Prostate gland (tissue), 2 donors: ENCODE measurements at regions not wholly inside any gene's neighbourhood (a gene's known extent, or its start where the extent isn't known, plus 50 kb on each side); places are given as distances from the start of the nearest gene placed in this dataset.

Experiments
- DNase-seq: peaks from one replicate; pipeline ENCODE4 v3.0.0-alpha.2; 2019; ENCODE audit warnings: low spot score
- H3K27ac ChIP-seq, 2 donors: fragments of 200-600 bp; sonication (generic); 2 replicates each; pipeline ENCODE4 v1.5.1; 2017 to 2019
- H3K27me3 ChIP-seq: fragments of 200-600 bp; sonication (generic); replicated peaks from 2 replicates; pipeline ENCODE4 v1.5.1; 2019; ENCODE audit not compliant: insufficient read depth
- H3K36me3 ChIP-seq, 2 donors: fragments of 200-600 bp; sonication (generic); 1 replicate in 1 of 2; 2 replicates in 1 of 2; pipeline versions ENCODE4 v1.5.1 to v1.8.1; 2017 to 2019
- H3K4me1 ChIP-seq: fragments of 200-600 bp; sonication (generic); replicated peaks from 2 replicates; pipeline ENCODE4 v1.5.1; 2019
- H3K4me3 ChIP-seq, 2 donors: fragments of 200-600 bp; sonication (generic); 2 replicates each; pipeline ENCODE4 v1.5.1; 2017 to 2019
- H3K9me3 ChIP-seq: fragments of 200-600 bp; sonication (generic); 2 replicates; pipeline ENCODE4 v1.5.1; 2017
- CTCF ChIP-seq, 4 experiments: fragments of 200-600 bp in 2 of 4; fragments of 450-650 bp in 2 of 4; sonication (generic) in 2 of 4; IDR thresholded peaks; 1 replicate in 3 of 4; 2 replicates in 1 of 4; pipeline ENCODE4 v1.5.1; 2016 to 2019; ENCODE audit warnings: antibody characterized with exemption in 4 of 4, mild to moderate bottlenecking in 2 of 4, moderate library complexity in 2 of 4
- POLR2A ChIP-seq: fragments of 450-650 bp; IDR thresholded peaks from one replicate; pipeline ENCODE4 v1.6.1; 2016; ENCODE audit warnings: antibody characterized with exemption, mild to moderate bottlenecking
- POLR2AphosphoS5 ChIP-seq: sonication (generic); formaldehyde crosslinking; IDR thresholded peaks from one replicate; pipeline ENCODE4 v1.6.1; 2017; ENCODE audit warnings: antibody characterized with exemption
- WGBS: methylation state at CpG from one replicate; pipeline ENCODE4 v1.1.5; 2018; 5-methylcytosine and 5-hydroxymethylcytosine counted together
- intact Hi-C: fragments of 100-400 bp; cut with DNase I; formaldehyde crosslinking; loops from one replicate; pipeline ENCODE4 v1.14.2; 2022

GRCh38 chr18:4549164-4549872, 94.2 kb upstream of the DLGAP1 start:
- Histone ChIP-seq H3K27ac (no peak overlapping the region), H3K4me1 (no peaks in the 10 kb centered on the region), H3K4me3 (no peak overlapping the region), H3K36me3 (no peaks in the 10 kb centered on the region), H3K9me3 (no peaks in the 10 kb centered on the region), H3K27me3 (no peaks in the 10 kb centered on the region)
- TF ChIP-seq POLR2A = no peak
- TF ChIP-seq POLR2AphosphoS5 = no peak
- no peak for TF ChIP-seq CTCF (IDR thresholded peaks at IDR 0.05)
- DNase-seq = no peak
- intact Hi-C loops = no loop called here

GRCh38 chr18:4547126-4547525, 92.0 kb upstream of the DLGAP1 start:
- no peak for DNase-seq
- Histone ChIP-seq H3K27ac (no peak overlapping the region), H3K4me3 (no peak overlapping the region), H3K36me3 (no peaks in the 10 kb centered on the region), H3K9me3 (no peaks in the 10 kb centered on the region), H3K27me3 (no peaks in the 10 kb centered on the region), H3K4me1 (no peaks in the 10 kb centered on the region)
- no peak for TF ChIP-seq CTCF (IDR thresholded peaks at IDR 0.05)
- no peak for TF ChIP-seq POLR2A
- TF ChIP-seq POLR2AphosphoS5 = no peak
- intact Hi-C loops = no loop called here
- 83% methylated on average over 6 of the region's 6 CpGs for WGBS

- Histone ChIP-seq H3K4me3 (no peak overlapping the region), H3K4me1 (no peaks in the 10 kb centered on the region), H3K36me3 (no peaks in the 10 kb centered on the region), H3K27ac (no peak overlapping the region), H3K9me3 (no peaks in the 10 kb centered on the region), H3K27me3 (no peaks in the 10 kb centered on the region)
- DNase-seq = no peak
- 70% methylated on average over 6 of the region's 6 CpGs for WGBS
- TF ChIP-seq POLR2A (no peak), CTCF (IDR thresholded peaks at IDR 0.05) (no peak), POLR2AphosphoS5 (no peak)
- intact Hi-C loops = no loop called here
Measured at GRCh38 chr18:4544142-4544541, 89.0 kb upstream of the DLGAP1 start.

GRCh38 chr18:4543711-4544110, 88.6 kb upstream of the DLGAP1 start:
- intact Hi-C loops = no loop called here
- H3K4me1 ChIP-seq = no peaks in the 10 kb centered on the region
- TF ChIP-seq CTCF (IDR thresholded peaks at IDR 0.05) (no peak), POLR2AphosphoS5 (no peak), POLR2A (no peak)

GRCh38 chr18:4541588-4541987, 86.5 kb upstream of the DLGAP1 start:
- no peaks in the 10 kb centered on the region for H3K9me3 ChIP-seq
- intact Hi-C loops = no loop called here
- H3K4me3 ChIP-seq = no peak overlapping the region
- no peak for TF ChIP-seq CTCF (IDR thresholded peaks at IDR 0.05)
- no peak for TF ChIP-seq POLR2A
- TF ChIP-seq POLR2AphosphoS5 = no peak
- WGBS = 92% methylated on average over 3 of the region's 3 CpGs
- H3K27me3 ChIP-seq = no peaks in the 10 kb centered on the region
- no peaks in the 10 kb centered on the region for H3K4me1 ChIP-seq
- no peak for DNase-seq
- H3K27ac ChIP-seq = no peak overlapping the region
- H3K36me3 ChIP-seq = no peaks in the 10 kb centered on the region

More at GRCh38 chr18:4543711-4544110, 88.6 kb upstream of the DLGAP1 start:
- Histone ChIP-seq H3K36me3 (no peaks in the 10 kb centered on the region), H3K9me3 (no peaks in the 10 kb centered on the region), H3K27ac (no peak overlapping the region), H3K4me3 (no peak overlapping the region), H3K27me3 (no peaks in the 10 kb centered on the region)
- DNase-seq = no peak
